ENCODE measurements at regions not wholly inside any gene's neighbourhood (a gene's known extent, or its start where the extent isn't known, plus 50 kb on each side); places are given as distances from the start of the nearest gene placed in this dataset.

DNA sequence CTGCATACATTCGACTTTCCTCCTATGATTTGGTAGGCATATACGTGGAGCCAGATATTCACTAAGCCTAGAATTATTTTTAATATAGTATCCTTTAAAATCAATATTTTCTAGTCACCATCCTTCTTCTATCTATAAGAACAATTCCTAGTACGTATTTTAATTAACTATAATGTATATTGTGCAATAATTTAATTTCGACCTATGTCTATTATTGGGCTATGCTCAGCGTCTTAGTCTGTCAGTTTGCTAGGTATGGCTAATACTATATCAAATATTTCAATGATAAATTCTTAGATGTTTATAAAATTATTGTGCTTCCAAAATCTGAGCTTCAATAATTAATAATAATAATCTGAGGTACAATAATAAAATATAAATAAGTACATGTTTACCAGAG, 705.3 kb downstream of the PRELID2 start:
- TF ChIP-seq, protein P1, sequence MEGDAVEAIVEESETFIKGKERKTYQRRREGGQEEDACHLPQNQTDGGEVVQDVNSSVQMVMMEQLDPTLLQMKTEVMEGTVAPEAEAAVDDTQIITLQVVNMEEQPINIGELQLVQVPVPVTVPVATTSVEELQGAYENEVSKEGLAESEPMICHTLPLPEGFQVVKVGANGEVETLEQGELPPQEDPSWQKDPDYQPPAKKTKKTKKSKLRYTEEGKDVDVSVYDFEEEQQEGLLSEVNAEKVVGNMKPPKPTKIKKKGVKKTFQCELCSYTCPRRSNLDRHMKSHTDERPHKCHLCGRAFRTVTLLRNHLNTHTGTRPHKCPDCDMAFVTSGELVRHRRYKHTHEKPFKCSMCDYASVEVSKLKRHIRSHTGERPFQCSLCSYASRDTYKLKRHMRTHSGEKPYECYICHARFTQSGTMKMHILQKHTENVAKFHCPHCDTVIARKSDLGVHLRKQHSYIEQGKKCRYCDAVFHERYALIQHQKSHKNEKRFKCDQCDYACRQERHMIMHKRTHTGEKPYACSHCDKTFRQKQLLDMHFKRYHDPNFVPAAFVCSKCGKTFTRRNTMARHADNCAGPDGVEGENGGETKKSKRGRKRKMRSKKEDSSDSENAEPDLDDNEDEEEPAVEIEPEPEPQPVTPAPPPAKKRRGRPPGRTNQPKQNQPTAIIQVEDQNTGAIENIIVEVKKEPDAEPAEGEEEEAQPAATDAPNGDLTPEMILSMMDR (IDR thresholded peaks at IDR 0.05; ENCODE audit: insufficient read depth, low read length), result no peak
- TF ChIP-seq GABPA (IDR thresholded peaks at IDR 0.05; ENCODE audit: low read depth), result no peak
